Activated gamma-delta T cell treated with Interleukin-2 at 50 U/mL for 16 hours (primary cell): ENCODE measurements at regions not wholly inside any gene's neighbourhood (a gene's known extent, or its start where the extent isn't known, plus 50 kb on each side); places are given as distances from the start of the nearest gene placed in this dataset.

ENCODE experiments used
- DNase-seq: peaks from one replicate; pipeline ENCODE4 v3.0.0-alpha.2; 2020

DNA sequence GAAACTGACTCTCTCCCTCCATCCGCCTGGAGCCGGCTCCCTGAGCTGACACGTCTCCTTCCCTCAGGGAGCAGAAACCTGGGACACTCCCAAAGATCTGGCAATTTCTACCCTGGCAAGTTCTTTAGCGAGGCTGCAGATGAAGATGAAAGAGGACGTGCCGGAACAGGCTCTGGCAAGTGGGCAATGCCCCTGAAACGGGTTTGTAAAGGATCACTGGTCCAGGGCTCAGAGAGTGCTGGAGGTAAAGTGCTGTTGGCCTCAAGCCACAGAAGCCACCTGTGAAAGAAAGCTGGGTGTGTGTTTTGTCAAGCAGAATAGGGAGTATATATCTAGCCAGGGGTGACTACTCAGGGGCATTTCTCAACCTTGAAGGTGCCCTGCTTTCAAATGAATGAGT is 131.4 kb upstream of the ATP6AP2 start:
- no peak for DNase-seq

DNA sequence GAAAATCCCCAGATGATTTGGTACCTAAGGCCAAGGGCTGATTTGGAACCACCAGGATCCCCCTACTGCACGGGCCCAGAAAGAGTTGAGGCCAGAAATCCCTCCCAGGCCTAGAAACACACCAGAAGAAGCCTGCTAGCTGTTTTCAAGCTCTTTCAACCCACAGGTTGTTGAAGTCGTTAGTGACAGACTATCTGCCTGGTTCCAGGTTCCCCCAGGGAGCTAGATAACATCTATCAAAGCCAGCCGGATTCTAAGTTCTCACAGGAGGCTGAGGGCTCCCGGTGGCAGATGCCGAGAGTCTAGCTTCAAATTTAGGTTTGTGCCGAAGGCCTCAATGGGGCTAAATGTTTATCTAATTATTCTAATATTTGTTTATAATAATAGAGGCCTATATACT is 132.0 kb upstream of the ATP6AP2 start:
- no peak for DNase-seq

DNA sequence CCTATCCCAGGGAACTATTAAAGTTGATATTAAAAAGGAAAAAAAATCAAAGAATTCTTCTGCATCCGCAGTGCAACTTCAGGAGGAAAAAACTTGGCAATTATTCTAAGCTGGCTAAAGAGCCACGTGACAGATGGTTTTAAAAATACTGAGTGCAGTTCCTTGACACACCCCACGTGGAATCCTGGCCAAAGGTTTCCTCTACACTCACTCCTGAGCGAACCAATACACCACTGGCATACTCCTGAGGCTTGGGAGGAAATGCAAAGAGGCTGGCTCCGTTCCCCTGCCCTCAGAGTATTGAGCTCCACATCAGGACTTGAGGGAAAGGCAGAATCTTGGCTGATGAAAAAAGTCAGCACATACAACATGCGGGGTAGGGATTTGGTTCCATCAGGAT is 133.8 kb upstream of the ATP6AP2 start:
- DNase-seq, result no peak

DNA sequence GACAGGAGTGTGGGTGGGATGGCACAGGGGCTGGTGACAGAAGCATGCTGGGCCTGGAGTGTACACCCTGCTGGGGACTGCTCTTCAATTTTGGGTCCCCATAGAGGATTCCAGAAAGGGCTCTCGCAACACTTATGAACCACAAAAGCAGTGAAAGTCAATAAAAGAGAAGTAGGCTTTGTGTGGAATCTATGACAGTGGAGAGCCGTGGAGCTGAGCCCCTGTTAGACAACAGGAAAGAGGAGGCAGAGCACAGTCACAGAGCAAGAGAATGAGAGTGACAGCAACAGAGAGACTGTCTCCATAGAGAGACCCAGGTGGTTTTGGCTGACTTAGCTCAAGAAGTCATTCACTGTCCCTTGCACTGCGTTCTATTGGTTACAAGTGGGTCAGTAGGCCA is 135.1 kb upstream of the ATP6AP2 start:
- no peak for DNase-seq

- DNase-seq, result no peak
Measured at GRCh38 chrX:40444798-40445496, 135.8 kb upstream of the ATP6AP2 start.

- DNase-seq, result no peak
Measured at GRCh38 chrX:40444133-40444532, 136.6 kb upstream of the ATP6AP2 start.

- no peak for DNase-seq
Measured at GRCh38 chrX:40440866-40441265, 139.9 kb upstream of the ATP6AP2 start.

GRCh38 chrX:40439625-40440532 is 140.9 kb upstream of the ATP6AP2 start:
- DNase-seq, result no peak

GRCh38 chrX:40437348-40437747 is 143.4 kb upstream of the ATP6AP2 start:
- no peak for DNase-seq

DNA sequence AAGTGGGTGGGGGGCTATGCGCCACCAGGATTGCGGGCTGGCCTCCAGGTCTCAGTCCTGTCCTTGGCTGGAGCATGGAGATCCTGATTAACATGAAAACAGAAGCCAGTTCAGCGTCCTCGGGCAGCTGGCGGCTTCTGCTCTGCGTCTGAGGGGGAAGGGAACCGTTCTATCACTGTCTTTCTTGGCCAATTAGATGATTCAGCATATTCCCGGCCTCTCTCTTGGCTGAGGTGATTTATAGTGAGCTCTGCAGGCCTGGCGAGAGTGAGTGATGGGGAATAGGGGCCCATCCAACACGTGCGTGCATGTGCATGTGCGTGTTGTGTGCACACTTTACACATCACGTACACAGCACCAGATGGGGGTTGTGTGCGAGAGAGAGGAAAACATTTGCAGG is 145.8 kb upstream of the ATP6AP2 start:
- no peak for DNase-seq

- DNase-seq, result no peak
Measured at GRCh38 chrX:40434443-40434842, 146.3 kb upstream of the ATP6AP2 start.

DNA sequence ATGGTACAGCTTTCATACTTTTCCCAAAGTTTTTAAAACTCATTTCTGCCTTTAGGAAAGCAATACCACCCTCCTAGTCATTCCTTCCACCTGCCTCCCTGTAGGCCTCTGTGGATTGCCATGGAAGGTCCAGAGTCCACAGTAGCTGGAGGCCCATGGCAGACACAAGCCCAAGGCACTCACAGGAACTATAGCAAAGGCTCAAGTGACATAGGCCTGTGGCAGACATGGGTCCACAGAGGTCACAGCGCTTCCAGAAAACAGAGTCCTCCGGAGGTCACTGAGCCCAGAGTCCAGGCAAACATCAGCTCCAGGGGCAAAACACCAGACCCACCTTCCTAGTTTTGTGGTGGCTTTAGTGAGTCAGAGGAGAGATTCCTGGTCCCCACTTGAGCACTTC is 147.6 kb upstream of the ATP6AP2 start:
- no peak for DNase-seq

- DNase-seq, result no peak
Measured at GRCh38 chrX:40424259-40424658, 156.5 kb upstream of the ATP6AP2 start.

- DNase-seq, result no peak
Measured at GRCh38 chrX:40423299-40423698, 157.5 kb upstream of the ATP6AP2 start.

DNA sequence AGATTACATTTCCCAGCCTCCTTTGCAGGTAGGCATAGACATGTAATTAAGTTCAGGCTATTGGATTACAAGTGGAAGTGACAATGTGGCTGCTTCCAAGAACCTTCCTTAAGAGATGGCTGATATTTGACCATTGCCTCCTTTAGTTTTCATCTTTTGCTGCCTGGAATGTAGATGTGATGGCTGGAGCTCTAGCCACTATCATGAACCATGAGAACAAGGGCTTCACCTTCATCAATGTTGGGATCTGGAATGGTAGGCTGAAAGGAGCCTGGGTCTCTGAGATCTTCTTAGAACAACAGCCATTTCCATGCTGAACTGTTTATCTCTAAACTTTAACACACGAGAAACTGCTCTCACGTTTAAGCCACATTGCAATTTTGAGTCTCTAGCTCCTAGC is 158.7 kb upstream of the ATP6AP2 start:
- no peak for DNase-seq

GRCh38 chrX:40420899-40421729 is 159.7 kb upstream of the ATP6AP2 start:
- no peak for DNase-seq

DNA sequence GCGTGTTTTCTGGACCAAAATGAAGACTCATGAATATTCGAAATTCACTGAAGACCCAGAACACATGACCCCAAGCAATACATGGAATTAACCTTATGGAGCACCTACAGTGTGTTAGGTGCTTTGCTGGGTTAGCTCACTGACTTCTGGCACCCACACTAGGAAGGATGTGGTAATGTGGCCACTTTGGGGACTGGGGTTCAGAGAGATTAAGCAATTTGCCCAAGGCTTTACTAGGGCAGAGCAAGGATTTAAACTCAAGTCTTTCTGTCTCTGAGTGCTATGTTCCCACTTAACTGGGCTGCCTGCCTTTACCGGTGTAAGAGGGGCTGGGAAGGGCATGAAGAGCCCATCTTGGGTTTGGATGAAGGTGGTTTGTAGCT is 162.0 kb upstream of the ATP6AP2 start:
- peak; percentile 17 for DNase-seq

- DNase-seq, result no peak
Measured at GRCh38 chrX:40418146-40418812, 162.5 kb upstream of the ATP6AP2 start.

- no peak for DNase-seq
Measured at GRCh38 chrX:40415675-40416074, 165.1 kb upstream of the ATP6AP2 start.

- no peak for DNase-seq
Measured at GRCh38 chrX:40414335-40414734, 166.4 kb upstream of the ATP6AP2 start.

GRCh38 chrX:40411340-40412111 is 169.2 kb upstream of the ATP6AP2 start:
- DNase-seq, result no peak

GRCh38 chrX:40410859-40411258 is 169.9 kb upstream of the ATP6AP2 start:
- DNase-seq, result no peak
